NCI-H2227 (cell line): ENCODE measurements at regions not wholly inside any gene's neighbourhood (a gene's known extent, or its start where the extent isn't known, plus 50 kb on each side); places are given as distances from the start of the nearest gene placed in this dataset.
"Not testable (repeated sequence)": the region's sequence is repeated elsewhere in the genome, so short reads cannot be mapped to it uniquely, and the experiment has no call there.

Source experiments
- DNase-seq: peaks from one replicate; lab custom pipeline; 2025; ENCODE audit not compliant: unreplicated experiment; lab: John Stamatoyannopoulos, UW

DNA sequence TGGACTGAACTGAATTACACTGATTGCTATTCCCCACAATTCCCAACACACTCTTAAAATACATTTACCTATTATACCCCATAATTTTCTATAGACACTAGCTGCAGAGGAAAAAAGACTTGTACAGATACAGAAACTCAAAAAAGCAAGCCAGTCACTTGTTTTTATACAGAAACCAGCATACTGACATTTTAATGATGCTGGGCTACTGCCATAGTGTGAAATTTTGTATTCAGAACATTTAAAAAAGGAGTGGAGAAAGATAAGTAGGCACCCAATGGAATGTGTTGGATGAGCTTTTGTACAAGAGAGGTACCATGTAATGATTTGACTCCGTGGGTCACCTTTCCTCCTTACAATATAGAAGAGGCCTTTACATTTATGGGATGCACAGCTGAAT is 740.1 kb downstream of the PLCL1 start:
- no peak for DNase-seq

DNA sequence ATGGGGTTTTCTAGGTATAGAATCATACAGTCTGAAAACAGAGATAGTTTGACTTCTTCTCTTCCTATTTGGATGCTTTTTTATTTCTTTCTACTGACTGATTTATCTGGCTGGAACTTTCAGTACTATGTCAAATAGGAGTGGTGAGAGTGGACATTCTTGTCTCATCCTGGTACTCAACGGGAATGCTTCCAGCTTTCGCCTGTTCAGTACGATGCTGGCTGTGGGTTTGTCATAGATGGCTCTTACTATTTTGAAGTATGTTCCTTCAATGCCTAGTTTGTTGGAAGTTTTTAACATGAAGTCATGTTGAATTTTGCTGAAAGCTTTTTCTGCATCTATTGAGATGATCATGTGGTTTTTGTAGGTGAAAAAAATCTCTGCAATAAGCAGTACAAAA is 730.4 kb downstream of the PLCL1 start:
- no peak for DNase-seq

DNA sequence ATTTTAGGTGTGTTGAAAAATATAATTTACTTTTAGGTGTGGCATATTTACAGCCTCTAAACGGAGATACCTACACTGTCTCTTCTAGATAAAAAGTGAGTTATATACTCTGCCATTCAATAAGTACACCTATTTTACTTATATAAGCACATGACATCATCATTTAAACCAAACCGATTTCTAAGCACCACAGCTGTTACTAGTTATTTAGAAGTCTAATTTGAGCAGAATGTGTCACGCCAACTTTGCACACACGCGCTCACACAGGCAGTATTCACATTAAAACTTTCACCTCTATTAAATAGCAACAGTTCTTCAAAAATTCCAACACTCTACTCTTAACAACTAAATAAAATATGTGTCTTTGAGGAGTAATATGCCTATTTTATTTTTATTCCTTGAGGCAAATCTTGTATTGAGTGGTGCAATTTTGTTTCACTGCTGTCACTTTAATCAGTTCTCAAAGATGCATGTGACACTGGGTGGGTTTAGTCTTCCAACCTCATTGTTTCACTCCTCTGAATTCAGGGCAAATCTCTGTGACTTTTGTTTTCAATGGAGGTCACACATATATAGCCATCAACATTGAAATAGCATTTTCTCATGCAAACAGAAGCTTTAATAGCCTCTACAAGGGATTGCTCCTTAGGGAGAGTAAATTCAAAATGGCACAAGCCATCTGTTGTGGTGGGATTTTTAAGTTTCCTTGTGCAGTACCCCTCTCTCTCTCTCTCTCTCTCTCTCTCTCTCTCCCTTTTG is 721.0 kb downstream of the PLCL1 start:
- no peak for DNase-seq

GRCh38 chr2:198523710-198524109 is 719.3 kb downstream of the PLCL1 start:
- no peak for DNase-seq

DNA sequence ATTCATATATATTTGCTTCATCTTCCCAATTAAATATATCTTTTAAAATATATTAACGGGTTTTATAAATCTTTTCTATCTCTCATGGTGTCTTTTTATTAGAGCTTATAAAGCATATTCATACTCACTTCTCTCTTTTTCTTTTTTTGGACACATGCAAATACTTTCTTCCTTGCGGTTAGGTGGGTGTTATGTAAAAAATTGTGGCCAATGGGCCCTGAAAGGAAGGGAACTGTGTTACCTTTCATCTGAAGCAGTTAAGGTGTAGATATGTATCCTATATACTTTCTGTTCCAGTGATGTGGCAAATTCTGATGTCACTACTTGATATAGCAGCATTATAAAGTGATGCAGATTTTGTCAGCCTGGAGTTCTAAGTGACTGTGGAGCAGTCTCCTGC is 714.5 kb downstream of the PLCL1 start:
- no peak for DNase-seq

DNA sequence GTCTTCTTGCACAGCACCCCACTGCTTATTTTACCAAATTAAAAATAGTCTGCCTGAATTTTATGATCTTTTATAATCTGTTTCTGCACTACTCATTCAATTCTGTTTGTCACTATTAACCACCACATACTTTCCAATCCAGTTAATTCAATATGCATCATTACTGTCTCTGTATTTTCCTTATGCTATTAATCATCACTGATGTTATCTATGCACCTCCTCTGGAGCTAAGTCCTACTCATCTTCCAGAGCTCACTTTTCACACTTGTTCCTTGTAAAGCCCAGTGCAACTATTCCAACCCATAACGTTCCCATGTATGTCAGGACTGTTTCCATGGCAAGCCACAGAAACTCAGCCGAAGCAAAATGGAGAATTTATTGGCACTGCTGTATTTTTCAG is 713.6 kb downstream of the PLCL1 start:
- no peak for DNase-seq

DNA sequence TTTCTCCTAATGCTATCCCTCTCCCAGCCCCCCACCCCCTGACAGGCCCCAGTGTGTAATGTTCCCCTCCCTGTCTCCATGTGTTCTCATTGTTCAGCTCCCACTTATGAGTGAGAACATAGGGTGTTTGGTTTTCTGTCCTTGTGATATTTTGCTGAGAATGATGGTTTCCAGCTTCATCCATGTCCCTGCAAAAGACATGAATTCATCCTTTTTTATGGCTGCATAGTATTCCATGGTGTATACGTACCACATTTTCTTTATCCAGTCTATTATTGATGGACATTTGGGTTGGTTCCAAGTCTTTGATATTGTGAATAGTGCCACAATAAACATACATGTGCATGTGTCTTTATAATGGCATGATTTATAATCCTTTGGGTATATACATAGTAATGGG is 704.2 kb downstream of the PLCL1 start:
- DNase-seq, result not testable (repeated sequence)

DNA sequence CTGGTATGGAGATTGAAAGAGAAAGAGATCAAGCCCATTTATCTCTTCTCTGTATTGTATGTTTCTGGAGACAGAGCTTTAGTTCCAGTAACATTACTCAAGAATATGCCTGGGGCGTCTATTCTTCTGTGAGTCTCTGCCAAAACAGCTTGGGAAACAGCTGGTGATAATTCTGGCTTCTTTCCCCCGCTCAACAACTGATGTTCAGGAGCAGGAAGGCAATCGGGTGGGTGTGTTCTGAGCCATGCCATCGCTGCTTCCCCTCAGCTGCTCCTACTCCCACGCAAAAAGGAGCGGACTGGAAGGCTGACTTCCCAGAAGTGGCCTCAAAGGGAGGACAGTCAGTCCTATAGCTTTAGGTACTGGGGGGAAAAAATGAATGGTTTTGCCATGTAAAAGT is 695.1 kb downstream of the PLCL1 start:
- DNase-seq, result peak; percentile 53

DNA sequence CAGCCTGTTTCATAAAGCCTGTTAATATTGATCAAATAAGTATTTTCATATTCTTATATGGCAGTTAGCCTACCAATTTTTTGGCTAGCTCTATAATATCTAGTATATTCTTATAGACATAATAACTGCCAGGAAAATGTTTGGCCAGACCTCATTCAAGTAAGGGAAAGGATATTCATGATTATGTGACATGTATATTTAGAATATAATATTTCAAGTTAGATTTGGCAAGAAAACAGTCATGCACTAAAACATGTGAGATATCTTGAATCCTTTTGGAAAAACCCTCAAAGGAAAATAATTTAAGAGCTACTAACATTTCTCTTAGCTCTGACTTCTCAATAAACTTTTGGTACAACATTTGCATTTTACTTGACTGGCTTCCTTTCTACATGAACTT is 694.1 kb downstream of the PLCL1 start:
- no peak for DNase-seq

DNA sequence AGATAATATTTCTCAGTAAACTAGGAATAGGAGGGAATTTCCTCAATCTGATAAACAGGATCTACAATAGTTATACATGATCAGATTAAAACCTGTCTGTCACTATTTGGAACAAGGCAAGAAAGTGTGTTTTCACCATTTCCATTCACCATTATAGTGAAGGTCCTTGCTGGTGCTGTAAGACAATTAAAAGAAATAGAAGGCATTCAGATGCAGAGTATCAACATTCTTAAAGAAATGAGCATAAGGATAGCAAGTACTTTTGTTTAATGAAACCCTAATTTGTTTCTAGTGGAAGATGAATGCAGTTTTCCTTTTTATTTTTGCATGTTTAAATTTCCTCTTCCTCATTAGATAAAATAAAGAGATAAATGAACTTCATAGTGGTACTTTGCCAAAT is 693.7 kb downstream of the PLCL1 start:
- no peak for DNase-seq

DNA sequence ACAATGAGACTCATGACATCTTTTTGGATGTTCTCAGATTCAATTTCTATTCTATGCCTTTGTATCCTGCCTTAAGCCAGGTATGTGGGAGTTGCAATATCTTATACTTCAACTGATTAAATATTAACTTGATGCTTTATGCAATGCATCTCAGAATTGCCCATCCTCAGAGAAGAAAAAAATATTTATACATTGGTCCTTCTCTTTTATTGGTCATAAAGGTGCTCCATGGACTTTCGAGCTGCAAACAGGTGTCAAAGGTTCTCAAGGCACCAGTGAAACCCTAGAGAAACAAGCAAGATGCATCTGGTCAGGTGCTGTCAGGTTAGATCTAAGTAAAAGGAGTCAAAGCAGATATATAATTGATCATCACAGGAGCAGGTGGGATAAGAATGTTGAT is 690.5 kb downstream of the PLCL1 start:
- no peak for DNase-seq

GRCh38 chr2:198490748-198491147 is 686.4 kb downstream of the PLCL1 start:
- no peak for DNase-seq

- no peak for DNase-seq
Measured at GRCh38 chr2:198488964-198489363, 684.6 kb downstream of the PLCL1 start.

- no peak for DNase-seq
Measured at GRCh38 chr2:198483051-198483450, 678.7 kb downstream of the PLCL1 start.

DNA sequence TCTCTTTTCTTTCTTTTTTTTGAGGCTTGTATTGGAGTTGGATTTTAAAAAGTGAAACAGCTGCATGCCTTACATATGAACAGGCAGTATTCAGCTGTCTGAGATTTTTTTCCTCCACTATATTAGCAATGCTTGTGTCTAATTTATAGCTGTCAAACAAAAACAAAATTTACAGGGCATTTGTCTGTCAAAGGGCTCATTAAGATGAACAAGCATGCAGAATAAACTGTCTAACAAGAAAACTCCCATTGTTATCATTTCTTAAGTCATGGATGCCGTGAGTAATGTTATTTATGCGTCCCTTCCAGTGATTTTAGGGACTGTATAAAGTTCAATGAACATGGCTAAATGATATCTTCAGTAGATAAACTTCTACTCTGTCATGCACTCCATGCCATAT is 674.7 kb downstream of the PLCL1 start:
- no peak for DNase-seq

GRCh38 chr2:198478361-198478760 is 674.0 kb downstream of the PLCL1 start:
- DNase-seq, result no peak

- DNase-seq, result no peak
Measured at GRCh38 chr2:198476007-198476406, 671.6 kb downstream of the PLCL1 start.

DNA sequence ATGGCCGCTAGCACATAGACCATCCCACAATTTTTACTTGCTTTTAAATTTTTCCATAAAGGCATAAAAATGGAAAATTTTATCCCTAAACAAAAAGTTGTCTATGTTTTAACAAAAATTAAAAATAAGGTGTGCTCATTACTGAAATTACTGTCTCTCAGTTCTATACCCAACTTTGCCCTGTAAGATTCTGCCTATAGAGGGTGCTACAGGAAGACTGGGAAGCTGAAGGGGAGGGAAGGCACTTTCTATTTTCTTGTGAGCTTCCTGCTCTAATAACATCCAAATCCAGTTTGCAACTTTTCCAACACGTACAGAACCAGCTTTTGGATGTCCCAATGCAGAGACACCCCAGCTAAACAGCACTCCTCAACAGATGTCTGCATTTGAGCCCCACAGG is 666.9 kb downstream of the PLCL1 start:
- no peak for DNase-seq

DNA sequence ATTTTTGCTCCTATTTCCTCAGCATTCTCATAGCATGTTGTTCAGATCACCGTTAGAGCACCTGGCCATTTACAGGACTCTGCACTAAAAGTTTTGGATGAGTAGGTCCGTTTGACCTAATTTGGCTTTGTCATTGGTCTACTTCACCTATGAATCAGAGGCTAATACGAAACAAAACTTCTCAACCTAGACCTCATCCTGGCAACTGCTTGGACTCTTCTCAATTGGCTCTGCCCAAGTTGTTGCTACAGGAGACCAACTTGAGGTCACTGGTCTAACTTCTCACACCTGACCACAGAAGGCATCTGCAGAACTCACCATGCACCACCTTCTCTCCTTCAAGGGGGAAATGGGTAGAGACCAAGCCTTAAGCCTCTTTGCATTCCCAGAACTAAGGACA is 663.7 kb downstream of the PLCL1 start:
- no peak for DNase-seq

- DNase-seq, result no peak
Measured at GRCh38 chr2:198465970-198466369, 661.6 kb downstream of the PLCL1 start.

DNA sequence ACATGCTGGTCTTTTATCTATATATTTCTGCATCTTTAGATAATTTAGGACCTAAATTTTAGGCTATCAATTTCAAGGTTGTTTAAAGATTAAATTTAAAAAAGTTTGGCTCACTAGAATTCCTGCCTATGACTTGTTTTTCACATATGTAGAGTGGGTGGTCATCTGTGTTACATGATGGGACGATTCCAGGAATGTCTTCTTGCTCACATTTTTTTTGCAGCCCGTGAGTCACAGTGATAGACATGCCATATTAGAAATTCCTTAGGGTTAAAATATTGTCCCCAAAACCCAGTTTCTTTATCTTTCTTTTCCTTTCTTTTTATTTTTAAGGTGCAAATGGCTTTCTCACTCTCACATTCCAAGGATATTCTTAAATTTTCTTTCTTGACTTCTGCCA is 652.0 kb downstream of the PLCL1 start:
- no peak for DNase-seq

GRCh38 chr2:198453866-198454265 is 649.5 kb downstream of the PLCL1 start:
- no peak for DNase-seq

GRCh38 chr2:198452327-198452726 is 647.9 kb downstream of the PLCL1 start:
- DNase-seq, result no peak
